ENCODE measurements at regions not wholly inside any gene's neighbourhood (a gene's known extent, or its start where the extent isn't known, plus 50 kb on each side); places are given as distances from the start of the nearest gene placed in this dataset.
"Not testable (repeated sequence)": the region's sequence is repeated elsewhere in the genome, so short reads cannot be mapped to it uniquely, and the experiment has no call there.

DNA sequence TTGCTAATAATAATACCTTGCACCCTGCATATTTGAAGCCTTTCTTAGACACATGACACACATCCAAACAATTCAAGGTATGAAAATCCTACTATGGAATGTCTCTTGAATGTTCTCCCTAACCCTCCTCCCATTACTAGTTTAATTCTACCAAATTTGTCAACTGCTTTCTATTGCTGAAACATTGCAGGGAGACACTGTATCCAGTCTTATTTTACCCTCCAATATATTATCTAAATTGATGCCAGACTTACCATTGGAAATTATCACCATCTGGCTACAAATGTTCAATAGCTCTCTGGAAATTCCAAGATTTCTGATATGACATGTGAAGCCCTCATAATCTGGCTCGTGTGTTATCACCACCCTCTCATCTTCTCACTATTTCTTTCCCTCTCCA is 1027.3 kb upstream of the CITED2 start:
- DNase-seq (ENCODE audit: low read depth in 2 of 2) = no peak

DNA sequence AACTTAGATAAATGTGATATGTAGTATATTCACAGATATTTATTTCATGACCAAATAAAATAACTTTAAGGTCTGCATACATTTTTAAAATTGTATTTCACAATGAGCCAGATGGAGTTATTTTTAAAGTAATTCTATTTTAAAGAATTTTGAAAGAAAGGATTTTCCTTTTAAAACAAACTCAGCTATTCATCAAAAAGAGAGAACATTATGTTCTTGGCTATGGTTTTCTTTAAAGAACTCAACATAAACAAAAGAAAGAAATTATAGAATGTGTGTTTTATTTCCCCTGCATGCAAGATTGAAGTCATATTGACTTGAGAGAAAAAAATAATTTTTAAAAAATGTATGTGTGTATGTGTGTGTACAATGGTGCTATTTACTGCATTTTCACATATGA is 1023.6 kb upstream of the CITED2 start:
- no peak for DNase-seq (ENCODE audit: low read depth in 2 of 2)

DNA sequence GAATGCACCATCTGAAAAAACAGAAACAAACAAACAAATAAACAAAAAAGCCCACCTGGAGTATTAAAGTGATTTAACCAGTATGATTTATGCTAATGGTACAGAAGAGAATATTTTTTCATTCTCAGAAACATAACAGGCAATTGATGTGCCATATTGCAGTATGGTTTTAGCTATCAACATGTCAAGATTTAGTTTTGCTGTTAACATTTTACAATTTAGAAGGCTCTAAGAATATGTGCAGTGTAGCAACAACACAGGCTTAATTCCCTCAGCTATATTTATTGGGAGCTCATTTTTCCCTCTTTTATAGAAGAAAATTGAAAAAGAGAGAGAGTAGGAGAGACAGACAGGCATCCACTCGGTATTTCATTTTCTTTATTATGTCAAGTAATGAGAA is 1022.7 kb upstream of the CITED2 start:
- no peak for DNase-seq (ENCODE audit: low read depth in 2 of 2)

DNA sequence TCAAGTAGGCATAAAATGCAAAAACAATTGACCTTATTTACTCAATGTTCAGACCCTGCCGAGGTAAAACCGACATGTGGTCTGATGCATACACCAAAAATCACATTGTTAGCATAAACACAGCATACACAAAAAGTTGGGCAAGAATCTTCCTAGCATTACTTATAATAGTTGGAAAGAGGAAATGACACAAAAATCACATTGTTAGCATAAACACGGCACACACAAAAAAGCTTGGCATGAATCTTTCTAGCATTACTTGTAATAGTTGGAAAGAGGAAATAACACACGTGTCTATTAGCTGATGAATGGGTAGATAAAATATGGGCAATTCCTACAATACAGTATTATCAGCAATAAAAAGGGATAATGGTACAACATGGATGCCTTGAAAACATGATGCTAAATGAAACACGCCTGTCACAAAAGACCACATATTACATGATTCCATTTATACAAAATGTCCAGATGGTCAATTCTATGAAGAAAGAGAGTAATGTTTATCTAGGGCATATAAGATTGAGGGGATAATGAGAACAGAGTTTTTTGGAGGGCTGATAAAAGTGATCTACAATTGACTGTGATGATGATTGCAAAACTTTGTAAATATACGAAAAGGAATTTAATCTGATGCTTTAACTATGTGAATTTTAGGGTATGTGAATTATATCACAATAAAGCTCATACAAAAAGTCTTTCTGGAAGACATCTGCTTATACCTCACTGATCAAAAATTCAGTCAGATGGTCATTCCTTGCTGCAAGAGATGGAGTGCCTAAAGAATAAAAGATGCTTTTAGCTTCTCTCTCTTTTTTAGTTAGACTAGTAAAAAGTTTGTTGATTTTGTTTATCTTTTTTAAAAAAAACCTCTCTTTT is 1019.5 kb upstream of the CITED2 start:
- DNase-seq (ENCODE audit: low read depth in 2 of 2) = peak; percentile 91 to 96

DNA sequence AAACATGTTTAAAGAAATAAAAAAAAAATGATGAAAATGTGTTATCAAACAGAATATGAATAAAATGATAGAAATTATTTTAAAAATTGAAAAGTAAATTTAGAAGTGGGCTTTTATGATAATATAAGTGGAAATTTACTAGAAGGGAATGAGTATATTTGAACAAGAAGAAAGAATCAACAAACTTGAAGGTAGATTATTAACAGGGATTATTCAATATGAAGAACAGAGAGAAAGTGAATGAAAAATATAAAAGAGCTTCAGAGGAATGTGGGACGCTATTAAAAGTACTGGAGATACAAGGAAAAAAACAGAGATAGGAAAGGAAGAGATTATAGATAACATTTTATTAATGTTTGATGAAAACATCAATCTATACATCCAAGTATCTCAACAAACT is 1014.4 kb upstream of the CITED2 start:
- DNase-seq (ENCODE audit: low read depth in 2 of 2) = no peak

DNA sequence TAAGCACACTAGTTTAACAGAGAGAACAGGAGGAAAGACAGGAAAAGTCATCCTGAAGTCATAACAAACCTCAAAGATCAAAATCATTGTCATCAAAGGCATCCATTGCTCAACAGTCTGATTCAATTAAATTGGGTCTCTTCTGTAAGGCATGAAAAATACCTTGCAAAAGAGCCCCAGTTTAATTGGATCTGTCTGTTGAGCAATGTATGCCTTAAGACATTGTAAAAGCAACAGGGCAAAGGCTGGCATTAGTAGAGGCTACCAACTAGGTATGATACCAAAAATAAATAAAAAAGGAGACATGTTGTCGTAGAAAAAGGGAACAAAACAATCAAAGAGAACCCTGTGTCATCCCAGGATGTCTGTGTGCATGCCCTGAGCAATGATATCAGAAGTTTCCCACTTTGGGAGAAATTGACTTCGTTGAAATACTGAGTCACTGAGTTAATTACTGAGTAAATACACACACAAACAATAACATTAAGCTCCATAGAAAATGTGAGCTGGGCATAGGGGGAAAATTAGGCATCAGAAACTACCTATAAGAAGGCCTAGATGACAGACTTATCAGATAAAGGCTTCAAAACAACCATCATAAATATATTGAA is 1013.8 kb upstream of the CITED2 start:
- DNase-seq (ENCODE audit: low read depth in 2 of 2) = no peak

DNA sequence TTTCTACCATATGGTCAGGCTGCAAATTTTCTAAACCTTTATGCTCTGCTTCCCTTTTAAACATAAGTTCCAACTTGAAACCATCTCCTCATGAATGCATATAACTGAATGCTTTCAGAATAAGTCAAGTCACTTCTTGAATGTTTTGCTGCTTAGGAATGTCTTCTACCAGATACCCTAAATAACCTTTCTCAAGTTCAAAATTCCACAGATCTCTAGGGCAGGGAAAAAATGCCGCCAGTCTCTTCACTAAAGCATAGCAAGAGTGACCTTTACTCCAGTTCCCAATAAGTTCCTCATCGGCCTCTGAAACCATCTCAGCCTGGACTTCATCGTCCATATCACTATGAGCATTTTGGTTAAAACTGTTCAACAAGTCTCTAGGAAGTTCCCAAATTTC is 1011.2 kb upstream of the CITED2 start:
- DNase-seq (ENCODE audit: low read depth in 2 of 2) = no peak

DNA sequence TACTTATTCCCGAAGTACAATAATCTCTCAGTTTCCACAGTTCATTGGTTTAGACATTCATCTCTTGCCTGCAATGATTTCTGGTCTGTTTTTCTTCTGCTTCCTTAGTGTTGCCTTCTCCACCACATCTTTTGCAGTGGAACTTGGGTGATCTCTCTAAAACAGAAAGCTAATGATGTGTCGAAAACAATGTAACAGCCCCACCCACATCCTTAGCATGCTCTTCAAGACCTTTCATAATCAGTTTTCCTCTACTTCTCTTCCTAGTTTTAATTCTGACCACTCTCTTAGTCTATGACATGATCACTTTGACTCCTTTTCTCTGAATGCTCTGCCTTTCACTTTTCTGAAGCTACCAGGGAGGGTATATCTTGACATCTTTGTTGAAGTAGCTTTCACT is 1007.9 kb upstream of the CITED2 start:
- DNase-seq (ENCODE audit: low read depth in 2 of 2) = peak in 1 of 2 donors; percentile 15

DNA sequence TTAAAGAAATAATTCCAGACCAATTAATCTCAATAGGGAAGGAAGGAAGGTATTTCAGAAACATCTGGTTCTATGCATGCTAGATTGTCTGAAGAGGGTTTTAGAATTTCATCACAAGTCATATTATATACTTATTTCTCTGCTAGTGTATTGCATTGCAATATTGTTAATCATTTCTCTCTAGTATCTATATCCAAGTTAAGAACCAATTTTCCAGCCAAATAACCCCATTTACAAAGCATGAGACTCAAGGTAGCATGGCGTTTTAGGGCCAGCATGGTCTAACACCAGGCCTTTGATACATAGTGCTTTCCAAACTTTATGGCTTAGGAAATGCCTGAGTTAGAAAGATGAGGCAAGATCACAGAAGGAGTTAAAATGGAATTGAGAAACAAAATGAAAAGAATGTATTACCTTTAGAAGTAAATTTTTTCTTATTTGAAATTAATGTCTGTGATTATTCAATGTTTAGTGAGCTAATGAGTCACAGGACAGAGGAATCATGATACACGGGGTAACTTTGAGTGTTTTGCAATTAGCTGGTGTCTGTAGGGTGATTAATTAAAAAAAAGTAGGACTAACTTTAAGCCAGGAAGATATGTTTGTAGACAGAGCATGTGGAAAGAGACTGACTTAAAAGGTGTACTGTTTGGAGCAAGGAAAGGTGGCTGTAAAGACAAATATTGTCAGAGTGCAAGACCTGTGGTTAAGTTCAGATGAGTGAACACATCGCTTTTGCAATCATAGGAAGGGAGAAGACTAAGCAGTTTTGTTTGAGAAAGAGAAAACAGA is 1006.2 kb upstream of the CITED2 start:
- DNase-seq (ENCODE audit: low read depth in 2 of 2) = no peak

DNA sequence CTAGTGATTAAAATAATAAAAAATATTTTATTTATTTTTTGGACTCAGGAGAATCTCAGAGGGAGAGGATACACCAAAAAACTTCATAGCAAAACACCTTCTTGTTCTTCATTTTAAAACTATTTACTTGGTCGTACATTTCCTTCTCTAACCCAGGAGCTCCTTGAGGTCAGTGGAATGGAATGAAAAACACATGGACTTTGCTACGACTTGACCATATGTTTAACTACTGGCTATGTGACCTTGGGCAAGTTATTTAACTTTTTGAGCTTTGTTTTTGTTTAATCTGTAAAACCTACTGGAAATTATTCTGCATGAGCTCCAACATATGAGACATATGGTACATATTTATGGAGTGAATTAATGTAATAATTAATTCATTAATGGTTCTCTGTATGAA is 1005.5 kb upstream of the CITED2 start:
- DNase-seq (ENCODE audit: low read depth in 2 of 2) = no peak

DNA sequence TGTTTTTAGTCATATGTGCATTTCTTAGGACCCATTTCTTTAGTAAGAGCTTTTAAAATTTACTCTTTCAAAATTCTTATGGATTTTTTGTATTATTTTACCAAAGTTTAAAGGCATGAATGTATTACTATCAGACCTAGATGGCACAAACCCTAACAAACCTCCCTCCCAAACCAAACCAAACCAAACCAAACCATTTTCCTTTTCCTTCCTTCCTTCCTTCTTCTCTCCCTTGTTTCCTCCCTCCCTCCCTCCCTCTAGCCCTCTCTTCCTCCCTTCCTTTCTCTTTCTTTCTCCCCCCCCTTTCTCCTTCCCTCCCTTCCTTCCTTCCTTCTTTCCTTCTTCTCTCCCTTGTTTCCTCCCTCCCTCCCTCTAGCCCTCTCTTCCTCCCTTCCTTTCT is 1001.8 kb upstream of the CITED2 start:
- DNase-seq (ENCODE audit: low read depth in 2 of 2) = no peak

DNA sequence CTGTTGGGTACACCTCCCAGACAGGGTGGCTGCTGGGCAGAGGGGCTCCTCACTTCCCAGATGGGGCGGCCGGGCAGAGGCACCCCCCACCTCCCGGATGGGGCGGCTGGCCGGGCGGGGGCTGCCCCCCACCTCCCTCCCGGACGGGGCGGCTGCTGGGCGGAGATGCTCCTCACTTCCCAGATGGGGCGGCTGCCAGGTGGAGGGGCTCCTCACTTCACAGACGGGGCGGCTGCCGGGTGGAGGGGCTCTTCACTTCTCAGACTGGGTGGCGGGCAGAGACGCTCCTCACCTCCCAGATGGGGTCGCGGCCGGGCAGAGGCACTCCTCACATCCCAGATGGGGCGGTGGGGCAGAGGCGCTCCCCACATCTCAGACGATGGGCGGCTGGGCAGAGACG is 999.3 kb upstream of the CITED2 start:
- DNase-seq (ENCODE audit: low read depth in 2 of 2) = not testable (repeated sequence)

DNA sequence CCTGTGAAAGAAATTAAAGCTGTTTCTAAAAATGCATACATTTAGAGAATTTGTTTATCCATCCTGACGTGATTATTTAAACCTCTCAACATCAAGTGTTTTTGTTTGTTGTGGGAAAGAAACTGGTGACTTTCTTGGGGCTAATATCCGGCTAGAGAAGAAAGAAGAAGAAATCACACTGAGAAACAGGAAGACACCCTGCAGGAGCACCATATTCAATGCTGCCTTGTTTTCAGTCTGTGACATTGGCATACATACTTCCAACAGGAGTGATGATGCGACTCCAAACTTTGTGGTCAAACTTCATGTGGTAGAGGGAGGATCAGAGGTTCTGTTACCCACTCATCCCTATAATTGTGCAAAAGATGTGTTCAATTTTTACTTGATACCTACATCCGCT is 997.6 kb upstream of the CITED2 start:
- DNase-seq (ENCODE audit: low read depth in 2 of 2) = no peak

DNA sequence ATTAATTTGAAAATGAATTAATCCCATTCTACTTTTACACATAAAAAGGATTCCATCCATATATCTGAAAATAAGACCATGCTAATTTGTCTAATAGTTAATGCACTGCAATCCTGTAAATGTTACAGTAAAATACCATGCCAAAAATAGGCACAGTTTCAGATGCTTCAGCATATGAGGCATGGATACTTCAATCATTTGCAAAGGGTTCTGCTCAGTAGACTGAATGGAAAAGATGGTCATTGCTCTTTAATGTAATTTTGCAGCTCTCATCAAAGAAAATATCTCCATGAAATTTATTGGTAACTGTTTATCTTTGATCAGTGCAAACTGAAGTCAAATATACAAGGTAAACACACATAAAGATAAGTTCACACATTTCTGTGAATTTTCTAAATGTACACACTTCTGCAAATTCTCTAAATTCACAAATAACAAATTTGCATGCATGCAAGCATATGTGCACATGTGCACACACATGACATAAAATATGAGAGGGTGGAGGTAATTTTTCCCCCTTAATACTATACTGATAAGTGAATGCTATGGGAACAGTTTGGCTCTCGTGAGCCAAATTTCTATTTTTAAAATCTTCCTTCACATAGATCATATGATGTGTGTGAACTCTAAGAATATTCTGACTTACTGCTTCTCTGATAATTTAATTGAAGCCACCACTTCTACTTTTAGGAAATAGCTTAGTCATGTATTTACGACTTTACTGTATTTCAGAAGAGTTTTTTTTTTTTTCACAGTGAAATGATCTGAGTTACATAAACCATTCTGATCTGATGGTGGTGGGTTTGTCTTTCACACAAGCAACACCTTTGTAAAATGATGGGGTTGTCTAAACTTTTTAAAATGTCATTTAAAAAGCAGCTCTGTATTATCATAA is 996.8 kb upstream of the CITED2 start:
- DNase-seq (ENCODE audit: low read depth in 2 of 2) = peak in 1 of 2 donors; percentile 16

DNA sequence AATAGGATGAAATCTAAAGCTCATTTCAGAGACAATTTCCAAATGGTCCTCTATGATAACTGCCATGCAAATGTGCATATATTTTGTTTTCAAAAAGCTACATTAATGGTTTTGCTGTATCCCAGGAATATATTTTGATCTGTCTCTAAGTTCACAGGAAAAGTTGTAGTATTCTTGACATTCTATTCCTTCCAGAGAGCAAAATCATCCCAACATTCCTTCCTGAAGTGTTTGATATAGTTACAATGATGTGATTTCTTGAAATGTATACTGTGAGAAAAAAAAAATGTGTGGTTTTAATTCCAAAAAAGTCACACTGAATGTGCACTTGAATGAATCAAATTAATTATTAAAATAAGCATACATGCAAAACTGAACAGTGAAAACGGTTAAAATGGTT is 996.0 kb upstream of the CITED2 start:
- DNase-seq (ENCODE audit: low read depth in 2 of 2) = no peak

DNA sequence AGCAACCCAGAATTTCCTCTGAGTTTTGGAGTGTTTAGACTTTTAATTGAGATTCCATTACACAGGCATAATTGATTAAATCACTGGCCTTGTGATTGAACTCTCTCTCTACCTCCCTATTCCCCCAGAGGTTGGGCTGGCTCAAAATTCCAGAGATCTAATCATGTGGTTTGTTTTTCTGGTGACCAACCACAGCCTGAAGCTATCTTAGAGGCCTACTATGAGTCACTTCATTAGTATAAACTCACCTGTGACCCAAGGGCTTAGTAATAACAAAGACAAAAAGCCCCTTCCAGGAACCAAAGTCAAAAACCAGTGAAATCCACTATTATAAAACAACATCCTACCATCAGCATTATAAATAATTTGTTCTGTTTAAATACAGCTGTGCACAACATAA is 992.5 kb upstream of the CITED2 start:
- DNase-seq (ENCODE audit: low read depth in 2 of 2) = peak in 1 of 2 donors; percentile 53

DNA sequence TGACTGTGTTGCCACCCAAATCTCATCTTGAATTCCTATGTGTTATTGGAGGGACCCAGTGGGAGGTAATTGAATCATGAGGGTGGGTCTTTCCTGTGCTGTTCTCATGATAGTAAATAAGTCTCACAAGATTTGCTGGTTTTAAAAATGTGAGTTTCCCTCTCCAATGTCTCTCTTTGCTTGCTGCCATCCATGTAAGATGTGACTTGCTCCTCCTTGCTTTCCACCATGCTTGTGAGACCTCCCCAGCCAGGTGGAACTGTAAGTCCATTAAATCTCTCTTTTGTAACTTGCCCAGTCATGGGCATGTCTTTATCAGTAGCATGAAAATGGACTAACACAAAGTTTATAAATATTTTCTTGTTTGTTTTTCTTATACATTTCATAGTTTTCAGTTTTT is 990.5 kb upstream of the CITED2 start:
- DNase-seq (ENCODE audit: low read depth in 2 of 2) = no peak

DNA sequence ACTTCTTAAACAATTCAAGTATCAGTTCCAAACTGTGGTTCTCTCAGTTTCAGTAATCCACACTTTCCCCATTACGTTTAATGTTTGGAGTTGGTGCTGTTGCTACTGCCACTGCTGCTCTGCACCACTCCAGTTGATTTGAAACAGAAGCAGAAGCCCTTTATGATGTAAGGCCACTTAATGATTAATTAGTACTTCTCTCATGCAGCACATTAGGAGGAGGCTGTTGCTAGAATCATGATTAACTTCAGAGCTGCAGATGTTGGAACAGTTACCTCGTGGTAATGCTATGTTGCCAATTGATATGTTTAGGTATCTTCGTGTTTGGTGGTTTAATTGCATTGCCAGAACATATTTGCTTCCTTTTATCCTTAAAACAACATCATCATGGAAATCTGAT is 986.2 kb upstream of the CITED2 start:
- no peak for DNase-seq (ENCODE audit: low read depth in 2 of 2)

DNA sequence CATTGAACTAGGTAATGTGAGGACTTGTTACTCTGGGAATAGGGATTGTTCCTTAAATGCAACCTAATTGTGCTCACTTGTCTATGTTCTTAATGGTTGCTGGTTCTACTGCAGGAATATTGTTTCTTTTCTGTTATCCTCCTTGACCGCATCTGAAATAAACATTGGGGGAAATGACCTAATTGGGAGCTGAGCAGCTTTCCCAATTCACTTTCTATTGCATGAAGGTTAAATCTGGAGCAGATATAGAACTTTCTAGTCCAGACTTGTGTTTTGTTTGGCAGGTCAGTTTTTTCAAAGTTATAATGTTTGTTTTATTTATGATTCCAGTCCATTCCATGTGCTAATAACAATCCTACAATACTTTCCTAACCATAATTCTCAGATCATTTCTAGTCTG is 981.0 kb upstream of the CITED2 start:
- no peak for DNase-seq (ENCODE audit: low read depth in 2 of 2)

DNA sequence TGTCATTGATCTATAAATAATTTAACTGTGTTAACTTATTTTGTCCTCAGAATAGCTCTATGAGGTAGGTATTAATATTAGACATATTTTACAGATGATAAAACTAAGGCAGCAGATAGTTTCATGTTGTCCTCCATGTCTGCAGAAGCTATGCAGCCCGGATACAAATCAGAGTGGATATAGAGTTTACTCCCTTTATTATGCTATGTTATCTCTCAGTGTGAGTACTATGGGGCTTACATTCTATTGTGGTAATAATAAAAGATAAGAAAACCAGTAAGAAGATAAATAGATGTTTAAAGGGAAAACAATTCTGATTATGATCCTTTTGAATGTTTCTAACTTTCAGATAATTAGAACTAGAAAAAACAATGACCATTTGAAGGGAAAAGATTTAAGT is 979.8 kb upstream of the CITED2 start:
- no peak for DNase-seq (ENCODE audit: low read depth in 2 of 2)

DNA sequence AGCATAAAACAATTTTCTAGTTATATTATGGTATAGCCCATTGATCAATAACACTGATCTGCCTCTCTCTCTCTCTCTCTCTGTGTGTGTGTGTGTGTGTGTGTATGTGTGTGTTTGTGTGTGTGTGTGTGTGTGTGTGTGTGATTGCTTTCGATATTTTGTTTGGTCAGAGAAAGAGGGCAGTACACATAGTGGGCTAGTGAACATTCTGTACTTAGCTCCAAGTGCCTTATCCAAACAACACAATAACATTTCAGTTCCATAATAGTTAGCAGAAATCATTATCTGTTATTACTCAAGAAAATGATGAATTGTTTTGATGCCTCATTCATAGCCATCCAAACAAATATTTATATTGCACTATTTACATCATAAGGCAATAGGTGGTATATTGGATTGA is 979.1 kb upstream of the CITED2 start:
- DNase-seq (ENCODE audit: low read depth in 2 of 2) = no peak

Measured in lung microvascular endothelial cell (primary cell).